GM23338 (cell line): ENCODE measurements at regions not wholly inside any gene's neighbourhood (a gene's known extent, or its start where the extent isn't known, plus 50 kb on each side); places are given as distances from the start of the nearest gene placed in this dataset.

Source experiments
- ATAC-seq: fragments of 200-7000 bp; cut with Tn5 transposase; 3 replicates; pipeline ENCODE4 v1.9.1; 2020
- DNase-seq: peaks from one replicate; pipeline ENCODE4 v3.0.0-alpha.2; 2015; ENCODE audit warnings: low spot score
- H2AFZ ChIP-seq: fragments of 200-600 bp; sonication (generic); 2 replicates; pipeline ENCODE4 v1.8.0; 2016; ENCODE audit warnings: antibody characterized with exemption, mild to moderate bottlenecking, moderate library complexity
- H3F3A ChIP-seq: fragments of 200-600 bp; sonication (generic); replicated peaks from 2 replicates; pipeline ENCODE4 v1.8.0; 2017; ENCODE audit warnings: antibody characterized with exemption, mixed run types, low read depth
- H3K27ac ChIP-seq: fragments of 200-600 bp; sonication (generic); 2 replicates; pipeline ENCODE4 v1.6.1; 2016; ENCODE audit warnings: low read depth
- H3K27me3 ChIP-seq: fragments of 200-600 bp; sonication (generic); 2 replicates; pipeline ENCODE4 v1.8.0; 2016; ENCODE audit warnings: mild to moderate bottlenecking, mixed run types, moderate library complexity; ENCODE audit not compliant: insufficient read depth
- H3K36me3 ChIP-seq: fragments of 200-600 bp; sonication (generic); 2 replicates; pipeline ENCODE4 v1.8.0; 2016; ENCODE audit warnings: mild to moderate bottlenecking; ENCODE audit not compliant: insufficient read depth
- H3K4me1 ChIP-seq: fragments of 200-600 bp; sonication (generic); 2 replicates; pipeline ENCODE4 v1.8.0; 2016; ENCODE audit warnings: mild to moderate bottlenecking, moderate library complexity; ENCODE audit not compliant: insufficient read depth
- H3K4me2 ChIP-seq: fragments of 200-600 bp; sonication (generic); 2 replicates; pipeline ENCODE4 v1.7.1; 2017; ENCODE audit warnings: mixed run types
- H3K4me3 ChIP-seq: fragments of 200-600 bp; sonication (generic); 2 replicates; pipeline ENCODE4 v1.6.1; 2016; ENCODE audit warnings: mixed run types
- H3K79me2 ChIP-seq: fragments of 200-600 bp; sonication (generic); replicated peaks from 2 replicates; pipeline ENCODE4 v1.8.0; 2017; ENCODE audit warnings: mild to moderate bottlenecking; ENCODE audit not compliant: insufficient read depth
- H3K9me2 ChIP-seq: fragments of 200-600 bp; sonication (generic); 2 replicates; pipeline ENCODE4 v1.8.0; 2017; ENCODE audit not compliant: insufficient read depth
- H4K20me1 ChIP-seq: fragments of 200-600 bp; sonication (generic); replicated peaks from 2 replicates; pipeline ENCODE4 v1.8.0; 2017; ENCODE audit warnings: mild to moderate bottlenecking; ENCODE audit not compliant: insufficient read depth
- H3K27ac Mint-ChIP-seq: 2 replicates; pipeline ENCODE4 v1.8.0; 2020; ENCODE audit warnings: inconsistent platforms, mild to moderate bottlenecking, moderate library complexity, mixed read lengths
- H3K27me3 Mint-ChIP-seq: 3 replicates; pipeline ENCODE4 v1.8.0; 2022; ENCODE audit warnings: low read depth, mild to moderate bottlenecking, moderate library complexity, mixed read lengths, inconsistent platforms; ENCODE audit not compliant: insufficient read depth, poor library complexity
- H3K36me3 Mint-ChIP-seq: 3 replicates; pipeline ENCODE4 v1.8.0; 2021; ENCODE audit warnings: low read depth, mild to moderate bottlenecking, inconsistent platforms, moderate library complexity, mixed read lengths
- H3K4me1 Mint-ChIP-seq: 3 replicates; pipeline ENCODE4 v1.8.0; 2020; ENCODE audit warnings: mild to moderate bottlenecking, inconsistent platforms, mixed read lengths
- H3K4me3 Mint-ChIP-seq: 3 replicates; pipeline ENCODE4 v1.8.0; 2021; ENCODE audit warnings: moderate library complexity, mild to moderate bottlenecking, inconsistent platforms, mixed read lengths
- H3K9me3 Mint-ChIP-seq: 3 replicates; pipeline ENCODE4 v1.8.0; 2020; ENCODE audit warnings: moderate library complexity, mild to moderate bottlenecking, inconsistent platforms, mixed read lengths
- CREB1 ChIP-seq: fragments of 250-450 bp; sonication (Bioruptor Pico); IDR thresholded peaks from 2 replicates; pipeline ENCODE4 v1.5.0; 2020; ENCODE audit warnings: low read depth, mild to moderate bottlenecking, moderate library complexity
- EZH2 ChIP-seq: fragments of 200-600 bp; sonication (generic); IDR thresholded peaks from one replicate; pipeline ENCODE4 v1.8.0; 2017; ENCODE audit warnings: antibody characterized with exemption, mild to moderate bottlenecking, low read depth; ENCODE audit not compliant: unreplicated experiment
- EZH2phosphoT487 ChIP-seq: fragments of 200-600 bp; sonication (generic); IDR thresholded peaks from one replicate; pipeline ENCODE4 v1.8.1; 2018; ENCODE audit warnings: antibody characterized with exemption; ENCODE audit not compliant: unreplicated experiment
- JUNB ChIP-seq: IDR thresholded peaks from one replicate; pipeline ENCODE4 v1.6.1; 2016; ENCODE audit warnings: antibody characterized with exemption; ENCODE audit not compliant: unreplicated experiment
- NANOG ChIP-seq: IDR thresholded peaks from 2 replicates; pipeline ENCODE4 v1.6.1; 2016; ENCODE audit warnings: antibody characterized with exemption, borderline replicate concordance
- POLR2AphosphoS5 ChIP-seq: IDR thresholded peaks from 2 replicates; pipeline ENCODE4 v1.6.1; 2016; ENCODE audit warnings: antibody characterized with exemption, low read depth
- REST ChIP-seq: IDR thresholded peaks from one replicate; pipeline ENCODE4 v1.6.1; 2018; ENCODE audit warnings: antibody characterized with exemption; ENCODE audit not compliant: unreplicated experiment
- STAT1 ChIP-seq: IDR thresholded peaks from one replicate; pipeline ENCODE4 v1.6.1; 2016; ENCODE audit warnings: antibody characterized with exemption; ENCODE audit not compliant: unreplicated experiment
- ZNF114 ChIP-seq: fragments of 250-450 bp; sonication (Bioruptor Pico); IDR thresholded peaks from 2 replicates; pipeline ENCODE4 v1.5.0; 2020; ENCODE audit warnings: mild to moderate bottlenecking, moderate library complexity
- ZNF331 ChIP-seq: fragments of 250-450 bp; sonication (Bioruptor Pico); IDR thresholded peaks from 2 replicates; pipeline ENCODE4 v1.5.0; 2020; ENCODE audit warnings: low read depth, mild to moderate bottlenecking, moderate library complexity
- TF ChIP-seq, protein P1 (sequence below): IDR thresholded peaks from 2 replicates; pipeline ENCODE4 v1.6.1; 2016; ENCODE audit warnings: antibody characterized with exemption
- TF ChIP-seq, protein P2 (sequence below), 2 experiments: fragments of 200-600 bp in 1 of 2; sonication (generic) in 1 of 2; conservative IDR thresholded peaks; 2 replicates each; pipeline versions ENCODE4 v1.5.1 to v1.6.1; 2016 to 2017; ENCODE audit warnings: antibody characterized with exemption in 2 of 2, low read depth in 2 of 2, mild to moderate bottlenecking in 2 of 2, moderate library complexity in 1 of 2
- TF ChIP-seq, protein P3 (sequence below): fragments of 250-450 bp; sonication (Bioruptor Pico); IDR thresholded peaks from 2 replicates; pipeline ENCODE4 v1.5.0; 2020; ENCODE audit warnings: mild to moderate bottlenecking, moderate library complexity

DNA sequence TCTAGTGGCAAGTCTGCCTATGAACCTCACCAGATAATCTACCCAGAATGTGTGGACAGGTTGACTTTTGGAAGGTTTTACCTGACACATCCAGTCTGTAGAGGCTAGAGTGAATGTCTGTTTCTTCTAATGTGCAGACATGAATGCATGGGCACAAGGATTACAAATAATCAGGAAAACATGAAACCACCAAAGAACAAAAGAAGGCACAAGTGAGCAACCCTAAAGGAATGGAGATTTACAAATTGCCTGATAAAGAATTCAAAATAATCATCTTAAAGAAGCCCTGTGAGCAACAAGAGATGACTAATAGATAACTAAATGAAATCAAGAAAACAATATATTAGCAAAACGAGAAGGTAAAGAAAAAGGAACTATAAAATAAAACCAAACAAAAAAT lies 876.1 kb upstream of the ADGRB3 start:
- Histone ChIP-seq H3K79me2 (no peaks in the 10 kb centered on the region), H3K9me2 (no peaks in the 10 kb centered on the region), H3F3A (no peaks in the 10 kb centered on the region), H2AFZ (no peak overlapping the region; the same call in 1 of the 2 replicates), H3K4me2 (no peak overlapping the region), H3K4me1 (no peaks in the 10 kb centered on the region), H3K27me3 (no peaks in the 10 kb centered on the region), H4K20me1 (no peaks in the 10 kb centered on the region), H3K4me3 (no peak overlapping the region), H3K27ac (no peak overlapping the region), H3K36me3 (no peaks in the 10 kb centered on the region)
- Mint-ChIP-seq H3K9me3 (no peaks in the 10 kb centered on the region; the same call in 2 of the 3 replicates), H3K4me1 (no peaks in the 10 kb centered on the region), H3K36me3 (no peaks in the 10 kb centered on the region), H3K4me3 (no peak overlapping the region), H3K27me3 (peaks cover 4% of the 10 kb centered on the region), H3K27ac (no peak overlapping the region)
- ATAC-seq: no peak
- TF ChIP-seq EZH2 (no peak), EZH2phosphoT487 (no peak), CREB1 (CRISPR knock-in tag) (no peak), STAT1 (no peak), ZNF331 (CRISPR knock-in tag) (no peak), JUNB (no peak), REST (no peak), NANOG (no peak), POLR2AphosphoS5 (no peak), ZNF114 (no peak)
- TF ChIP-seq, protein P1, sequence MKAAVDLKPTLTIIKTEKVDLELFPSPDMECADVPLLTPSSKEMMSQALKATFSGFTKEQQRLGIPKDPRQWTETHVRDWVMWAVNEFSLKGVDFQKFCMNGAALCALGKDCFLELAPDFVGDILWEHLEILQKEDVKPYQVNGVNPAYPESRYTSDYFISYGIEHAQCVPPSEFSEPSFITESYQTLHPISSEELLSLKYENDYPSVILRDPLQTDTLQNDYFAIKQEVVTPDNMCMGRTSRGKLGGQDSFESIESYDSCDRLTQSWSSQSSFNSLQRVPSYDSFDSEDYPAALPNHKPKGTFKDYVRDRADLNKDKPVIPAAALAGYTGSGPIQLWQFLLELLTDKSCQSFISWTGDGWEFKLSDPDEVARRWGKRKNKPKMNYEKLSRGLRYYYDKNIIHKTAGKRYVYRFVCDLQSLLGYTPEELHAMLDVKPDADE: no peak
- TF ChIP-seq, protein P2, sequence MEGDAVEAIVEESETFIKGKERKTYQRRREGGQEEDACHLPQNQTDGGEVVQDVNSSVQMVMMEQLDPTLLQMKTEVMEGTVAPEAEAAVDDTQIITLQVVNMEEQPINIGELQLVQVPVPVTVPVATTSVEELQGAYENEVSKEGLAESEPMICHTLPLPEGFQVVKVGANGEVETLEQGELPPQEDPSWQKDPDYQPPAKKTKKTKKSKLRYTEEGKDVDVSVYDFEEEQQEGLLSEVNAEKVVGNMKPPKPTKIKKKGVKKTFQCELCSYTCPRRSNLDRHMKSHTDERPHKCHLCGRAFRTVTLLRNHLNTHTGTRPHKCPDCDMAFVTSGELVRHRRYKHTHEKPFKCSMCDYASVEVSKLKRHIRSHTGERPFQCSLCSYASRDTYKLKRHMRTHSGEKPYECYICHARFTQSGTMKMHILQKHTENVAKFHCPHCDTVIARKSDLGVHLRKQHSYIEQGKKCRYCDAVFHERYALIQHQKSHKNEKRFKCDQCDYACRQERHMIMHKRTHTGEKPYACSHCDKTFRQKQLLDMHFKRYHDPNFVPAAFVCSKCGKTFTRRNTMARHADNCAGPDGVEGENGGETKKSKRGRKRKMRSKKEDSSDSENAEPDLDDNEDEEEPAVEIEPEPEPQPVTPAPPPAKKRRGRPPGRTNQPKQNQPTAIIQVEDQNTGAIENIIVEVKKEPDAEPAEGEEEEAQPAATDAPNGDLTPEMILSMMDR (conservative IDR thresholded peaks at IDR 0.05; ENCODE audit: low read depth in 2 of 2): no peak
- TF ChIP-seq, protein P3, sequence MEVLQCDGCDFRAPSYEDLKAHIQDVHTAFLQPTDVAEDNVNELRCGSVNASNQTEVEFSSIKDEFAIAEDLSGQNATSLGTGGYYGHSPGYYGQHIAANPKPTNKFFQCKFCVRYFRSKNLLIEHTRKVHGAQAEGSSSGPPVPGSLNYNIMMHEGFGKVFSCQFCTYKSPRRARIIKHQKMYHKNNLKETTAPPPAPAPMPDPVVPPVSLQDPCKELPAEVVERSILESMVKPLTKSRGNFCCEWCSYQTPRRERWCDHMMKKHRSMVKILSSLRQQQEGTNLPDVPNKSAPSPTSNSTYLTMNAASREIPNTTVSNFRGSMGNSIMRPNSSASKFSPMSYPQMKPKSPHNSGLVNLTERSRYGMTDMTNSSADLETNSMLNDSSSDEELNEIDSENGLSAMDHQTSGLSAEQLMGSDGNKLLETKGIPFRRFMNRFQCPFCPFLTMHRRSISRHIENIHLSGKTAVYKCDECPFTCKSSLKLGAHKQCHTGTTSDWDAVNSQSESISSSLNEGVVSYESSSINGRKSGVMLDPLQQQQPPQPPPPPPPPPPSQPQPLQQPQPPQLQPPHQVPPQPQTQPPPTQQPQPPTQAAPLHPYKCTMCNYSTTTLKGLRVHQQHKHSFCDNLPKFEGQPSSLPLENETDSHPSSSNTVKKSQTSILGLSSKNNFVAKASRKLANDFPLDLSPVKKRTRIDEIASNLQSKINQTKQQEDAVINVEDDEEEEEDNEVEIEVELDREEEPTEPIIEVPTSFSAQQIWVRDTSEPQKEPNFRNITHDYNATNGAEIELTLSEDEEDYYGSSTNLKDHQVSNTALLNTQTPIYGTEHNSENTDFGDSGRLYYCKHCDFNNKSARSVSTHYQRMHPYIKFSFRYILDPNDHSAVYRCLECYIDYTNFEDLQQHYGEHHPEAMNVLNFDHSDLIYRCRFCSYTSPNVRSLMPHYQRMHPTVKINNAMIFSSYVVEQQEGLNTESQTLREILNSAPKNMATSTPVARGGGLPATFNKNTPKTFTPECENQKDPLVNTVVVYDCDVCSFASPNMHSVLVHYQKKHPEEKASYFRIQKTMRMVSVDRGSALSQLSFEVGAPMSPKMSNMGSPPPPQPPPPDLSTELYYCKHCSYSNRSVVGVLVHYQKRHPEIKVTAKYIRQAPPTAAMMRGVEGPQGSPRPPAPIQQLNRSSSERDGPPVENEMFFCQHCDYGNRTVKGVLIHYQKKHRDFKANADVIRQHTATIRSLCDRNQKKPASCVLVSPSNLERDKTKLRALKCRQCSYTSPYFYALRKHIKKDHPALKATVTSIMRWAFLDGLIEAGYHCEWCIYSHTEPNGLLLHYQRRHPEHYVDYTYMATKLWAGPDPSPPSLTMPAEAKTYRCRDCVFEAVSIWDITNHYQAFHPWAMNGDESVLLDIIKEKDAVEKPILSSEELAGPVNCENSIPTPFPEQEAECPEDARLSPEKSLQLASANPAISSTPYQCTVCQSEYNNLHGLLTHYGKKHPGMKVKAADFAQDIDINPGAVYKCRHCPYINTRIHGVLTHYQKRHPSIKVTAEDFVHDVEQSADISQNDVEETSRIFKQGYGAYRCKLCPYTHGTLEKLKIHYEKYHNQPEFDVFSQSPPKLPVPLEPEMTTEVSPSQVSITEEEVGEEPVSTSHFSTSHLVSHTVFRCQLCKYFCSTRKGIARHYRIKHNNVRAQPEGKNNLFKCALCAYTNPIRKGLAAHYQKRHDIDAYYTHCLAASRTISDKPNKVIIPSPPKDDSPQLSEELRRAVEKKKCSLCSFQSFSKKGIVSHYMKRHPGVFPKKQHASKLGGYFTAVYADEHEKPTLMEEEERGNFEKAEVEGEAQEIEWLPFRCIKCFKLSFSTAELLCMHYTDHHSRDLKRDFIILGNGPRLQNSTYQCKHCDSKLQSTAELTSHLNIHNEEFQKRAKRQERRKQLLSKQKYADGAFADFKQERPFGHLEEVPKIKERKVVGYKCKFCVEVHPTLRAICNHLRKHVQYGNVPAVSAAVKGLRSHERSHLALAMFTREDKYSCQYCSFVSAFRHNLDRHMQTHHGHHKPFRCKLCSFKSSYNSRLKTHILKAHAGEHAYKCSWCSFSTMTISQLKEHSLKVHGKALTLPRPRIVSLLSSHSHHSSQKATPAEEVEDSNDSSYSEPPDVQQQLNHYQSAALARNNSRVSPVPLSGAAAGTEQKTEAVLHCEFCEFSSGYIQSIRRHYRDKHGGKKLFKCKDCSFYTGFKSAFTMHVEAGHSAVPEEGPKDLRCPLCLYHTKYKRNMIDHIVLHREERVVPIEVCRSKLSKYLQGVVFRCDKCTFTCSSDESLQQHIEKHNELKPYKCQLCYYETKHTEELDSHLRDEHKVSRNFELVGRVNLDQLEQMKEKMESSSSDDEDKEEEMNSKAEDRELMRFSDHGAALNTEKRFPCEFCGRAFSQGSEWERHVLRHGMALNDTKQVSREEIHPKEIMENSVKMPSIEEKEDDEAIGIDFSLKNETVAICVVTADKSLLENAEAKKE (CRISPR knock-in tag): no peak
- DNase-seq: no peak
